H1 (cell line): ENCODE measurements at regions not wholly inside any gene's neighbourhood (a gene's known extent, or its start where the extent isn't known, plus 50 kb on each side); places are given as distances from the start of the nearest gene placed in this dataset.

Experiments used
- CTCF ChIA-PET: fragments of 300-600 bp; sonication (Branson Sonifier 250); formaldehyde crosslinking; loops from one replicate; lab custom pipeline; 2021; ENCODE audit not compliant: partially characterized antibody; lab: Charles Lee
- POLR2A ChIA-PET: fragments of 300-600 bp; sonication (Branson Sonifier 250); formaldehyde crosslinking; loops from one replicate; lab custom pipeline; 2021; ENCODE audit warnings: inconsistent platforms; ENCODE audit not compliant: partially characterized antibody; lab: Charles Lee
- DNase-seq, 2 experiments: peaks; one replicate each; pipeline versions ENCODE4 v3.0.0 to v3.0.0-alpha.2; 2010 to 2022; ENCODE audit warnings: low spot score in 2 of 2, low read depth in 1 of 2, mixed read lengths in 1 of 2
- FAIRE-seq: peaks from 2 replicates; lab custom pipeline; 2011; peaks lifted over from hg19 to GRCh38; lab: Jason Lieb, UNC
- H2AFZ ChIP-seq: 2 replicates; pipeline ENCODE4 v1.8.1; 2012; ENCODE audit warnings: low read length, inconsistent platforms
- H2AK5ac ChIP-seq: 2 replicates; pipeline ENCODE4 v1.6.1; 2013; ENCODE audit warnings: low read depth, low read length
- H2BK120ac ChIP-seq: replicated peaks from 2 replicates; pipeline ENCODE3; 2013; ENCODE audit warnings: low read depth, low read length, inconsistent platforms
- H2BK12ac ChIP-seq: 2 replicates; pipeline ENCODE4 v1.6.1; 2013; ENCODE audit warnings: low read depth, low read length
- H2BK15ac ChIP-seq: 2 replicates; pipeline ENCODE4 v1.6.1; 2013; ENCODE audit warnings: low read length
- H2BK20ac ChIP-seq: 2 replicates; pipeline ENCODE4 v1.6.1; 2013; ENCODE audit warnings: low read length
- H2BK5ac ChIP-seq: 2 replicates; pipeline ENCODE4 v1.6.1; 2013; ENCODE audit warnings: low read depth, low read length
- H3K14ac ChIP-seq: 2 replicates; pipeline ENCODE4 v1.6.1; 2013; ENCODE audit warnings: inconsistent platforms; ENCODE audit not compliant: insufficient read length
- H3K18ac ChIP-seq: 2 replicates; pipeline ENCODE4 v1.6.1; 2013; ENCODE audit warnings: low read length; ENCODE audit errors: extremely low read depth
- H3K23ac ChIP-seq: 2 replicates; pipeline ENCODE4 v1.6.1; 2013; ENCODE audit warnings: inconsistent platforms; ENCODE audit not compliant: insufficient read length
- H3K23me2 ChIP-seq: 2 replicates; pipeline ENCODE4 v1.6.1; 2013; ENCODE audit warnings: low read depth, low read length
- H3K27ac ChIP-seq: 2 replicates; pipeline ENCODE4 v1.6.1; 2011; ENCODE audit warnings: low read depth, low read length, inconsistent platforms
- H3K27me3 ChIP-seq, 4 experiments: replicated peaks in 1 of 4; 1 replicate in 1 of 4; 2 replicates in 3 of 4; pipeline versions ENCODE4 v1.6.1 to v1.8.1; 2011 to 2013; ENCODE audit warnings: low read length in 3 of 4, mild to moderate bottlenecking in 3 of 4, inconsistent platforms in 2 of 4, mixed read lengths in 2 of 4, moderate library complexity in 1 of 4; ENCODE audit not compliant: control insufficient read depth in 3 of 4, insufficient read depth in 3 of 4; ENCODE audit errors: extremely low read depth in 1 of 4
- H3K36me3 ChIP-seq, 4 experiments: 2 replicates each; pipeline versions ENCODE4 v1.6.1 to v1.8.1; 2011 to 2013; ENCODE audit warnings: mild to moderate bottlenecking in 4 of 4, low read length in 3 of 4, moderate library complexity in 2 of 4, control low read depth in 1 of 4, inconsistent platforms in 1 of 4; ENCODE audit not compliant: insufficient read depth in 4 of 4, control insufficient read depth in 2 of 4
- H3K4ac ChIP-seq: replicated peaks from 2 replicates; pipeline ENCODE3; 2013; ENCODE audit warnings: low read length, low read depth, mixed read lengths, inconsistent platforms; ENCODE audit not compliant: insufficient read length
- H3K4me1 ChIP-seq, 4 experiments: replicated peaks in 1 of 4; 1 replicate in 1 of 4; 2 replicates in 3 of 4; pipeline versions ENCODE4 v1.6.1 to v1.8.1; 2011 to 2013; ENCODE audit warnings: low read length in 3 of 4, inconsistent platforms in 2 of 4, mixed read lengths in 1 of 4; ENCODE audit not compliant: insufficient read depth in 4 of 4, control insufficient read depth in 3 of 4
- H3K4me2 ChIP-seq, 2 experiments: 2 replicates each; pipeline versions ENCODE4 v1.6.1 to v1.8.1; 2011 to 2013; ENCODE audit warnings: low read depth in 2 of 2, low read length in 2 of 2, control low read depth in 1 of 2, inconsistent platforms in 1 of 2, mild to moderate bottlenecking in 1 of 2; ENCODE audit not compliant: insufficient read depth in 1 of 2
- H3K4me3 ChIP-seq, 4 experiments: fragments of 200-600, 300-600 bp in 1 of 4; sonication (generic), shearing (Covaris generic), sonication (Bioruptor Twin) in 1 of 4; 2 replicates each; pipeline versions ENCODE4 v1.5.1 to v1.8.1; 2011 to 2016; ENCODE audit warnings: low read length in 4 of 4, low read depth in 3 of 4, control low read depth in 2 of 4, inconsistent platforms in 2 of 4, mild to moderate bottlenecking in 2 of 4, mixed read lengths in 1 of 4, moderate library complexity in 1 of 4; ENCODE audit not compliant: insufficient read depth in 2 of 4; ENCODE audit errors: extremely low read depth in 1 of 4
- H3K56ac ChIP-seq: replicated peaks from 2 replicates; pipeline ENCODE3; 2013; ENCODE audit warnings: low read depth, mild to moderate bottlenecking, mixed read lengths, low read length, inconsistent platforms; ENCODE audit not compliant: insufficient read length
- H3K79me1 ChIP-seq: 2 replicates; pipeline ENCODE4 v1.6.1; 2013; ENCODE audit warnings: low read depth, low read length, control low read depth
- H3K79me2 ChIP-seq, 2 experiments: 2 replicates each; pipeline versions ENCODE4 v1.6.1 to v1.8.1; 2012 to 2013; ENCODE audit warnings: low read length in 2 of 2, mild to moderate bottlenecking in 2 of 2, inconsistent platforms in 1 of 2; ENCODE audit not compliant: insufficient read depth in 2 of 2, control insufficient read depth in 1 of 2
- H3K9ac ChIP-seq, 4 experiments: replicated peaks in 1 of 4; 1 replicate in 1 of 4; 2 replicates in 3 of 4; pipeline versions ENCODE4 v1.6.1 to v1.8.1; 2011 to 2013; ENCODE audit warnings: low read depth in 3 of 4, low read length in 3 of 4, control low read depth in 2 of 4, mild to moderate bottlenecking in 2 of 4, moderate library complexity in 2 of 4, inconsistent platforms in 1 of 4; ENCODE audit errors: extremely low read depth in 1 of 4
- H3K9me3 ChIP-seq, 2 experiments: 2 replicates each; pipeline versions ENCODE4 v1.6.1 to v1.8.1; 2012 to 2013; ENCODE audit warnings: mild to moderate bottlenecking in 2 of 2, moderate library complexity in 2 of 2, control low read depth in 1 of 2, inconsistent platforms in 1 of 2, low read depth in 1 of 2, low read length in 1 of 2, mixed read lengths in 1 of 2; ENCODE audit not compliant: insufficient read depth in 2 of 2
- H4K20me1 ChIP-seq, 2 experiments: replicated peaks in 1 of 2; 2 replicates each; pipeline versions ENCODE3 to v1.8.1; 2011 to 2013; ENCODE audit warnings: inconsistent platforms in 2 of 2, low read length in 2 of 2, mild to moderate bottlenecking in 1 of 2; ENCODE audit not compliant: insufficient read depth in 2 of 2, control insufficient read depth in 1 of 2
- H4K5ac ChIP-seq: 2 replicates; pipeline ENCODE4 v1.6.1; 2013; ENCODE audit warnings: low read length, low read depth, mixed read lengths, inconsistent platforms; ENCODE audit not compliant: insufficient read length
- H4K8ac ChIP-seq: 2 replicates; pipeline ENCODE4 v1.8.0; 2013; ENCODE audit warnings: mild to moderate bottlenecking, moderate library complexity, low read length, inconsistent platforms; ENCODE audit not compliant: insufficient read depth; ENCODE audit errors: extremely low read depth
- H4K91ac ChIP-seq: replicated peaks from 2 replicates; pipeline ENCODE3; 2013; ENCODE audit warnings: low read length, mixed read lengths, inconsistent platforms; ENCODE audit not compliant: insufficient read length
- EP300 ChIP-seq, 2 experiments: IDR thresholded peaks; 1 replicate in 1 of 2; 2 replicates in 1 of 2; pipeline ENCODE4 v1.6.1; 2011 to 2012; ENCODE audit warnings: low read depth in 2 of 2, low read length in 2 of 2, mild to moderate bottlenecking in 2 of 2, borderline replicate concordance in 1 of 2, inconsistent platforms in 1 of 2, moderate library complexity in 1 of 2
- EZH2 ChIP-seq: fragments of 200-600 bp; sonication (generic); IDR thresholded peaks from 2 replicates; pipeline ENCODE4 v1.7.1; 2012; ENCODE audit warnings: low read depth, mild to moderate bottlenecking, moderate library complexity, low read length, inconsistent platforms; ENCODE audit not compliant: severe bottlenecking
- FOSL1 ChIP-seq: IDR thresholded peaks from 2 replicates; pipeline ENCODE4 v1.6.1; 2011; ENCODE audit warnings: mild to moderate bottlenecking, low read depth, low read length, moderate library complexity; ENCODE audit not compliant: insufficient read depth
- GABPA ChIP-seq: IDR thresholded peaks from 2 replicates; pipeline ENCODE4 v1.6.1; 2011; ENCODE audit warnings: mild to moderate bottlenecking, low read length, moderate library complexity, borderline replicate concordance; ENCODE audit not compliant: insufficient read depth
- JUN ChIP-seq: IDR thresholded peaks from 2 replicates; pipeline ENCODE4 v1.6.1; 2011; ENCODE audit warnings: low read depth, mild to moderate bottlenecking, improper control_type of control experiment, low read length
- NANOG ChIP-seq: IDR thresholded peaks from 2 replicates; pipeline ENCODE4 v1.6.1; 2011; ENCODE audit warnings: low read length, low read depth, mild to moderate bottlenecking, inconsistent platforms; ENCODE audit not compliant: insufficient read depth, poor library complexity, severe bottlenecking
- RAD21 ChIP-seq, 2 experiments: IDR thresholded peaks in 1 of 2; conservative IDR thresholded peaks in 1 of 2; 2 replicates each; pipeline ENCODE4 v1.6.1; 2011; ENCODE audit warnings: low read depth in 2 of 2, low read length in 2 of 2, improper control_type of control experiment in 1 of 2, inconsistent platforms in 1 of 2, mild to moderate bottlenecking in 1 of 2, moderate library complexity in 1 of 2
- SIN3A ChIP-seq, 2 experiments: IDR thresholded peaks in 1 of 2; conservative IDR thresholded peaks in 1 of 2; 2 replicates each; pipeline ENCODE4 v1.6.1; 2011 to 2012; ENCODE audit warnings: low read length in 2 of 2, improper control_type of control experiment in 1 of 2, low read depth in 1 of 2, mild to moderate bottlenecking in 1 of 2
- SP2 ChIP-seq: IDR thresholded peaks from 2 replicates; pipeline ENCODE4 v1.6.1; 2012; ENCODE audit warnings: mild to moderate bottlenecking, low read length, inconsistent platforms
- TAF7 ChIP-seq: optimal IDR thresholded peaks from 2 replicates; pipeline ENCODE3; 2011; ENCODE audit warnings: low read depth, mild to moderate bottlenecking, inconsistent platforms, low read length, moderate library complexity, borderline replicate concordance
- ZNF274 ChIP-seq: IDR thresholded peaks from 2 replicates; pipeline ENCODE4 v1.7.0; 2012; ENCODE audit warnings: low read length, borderline replicate concordance; ENCODE audit errors: extremely low read depth

DNA sequence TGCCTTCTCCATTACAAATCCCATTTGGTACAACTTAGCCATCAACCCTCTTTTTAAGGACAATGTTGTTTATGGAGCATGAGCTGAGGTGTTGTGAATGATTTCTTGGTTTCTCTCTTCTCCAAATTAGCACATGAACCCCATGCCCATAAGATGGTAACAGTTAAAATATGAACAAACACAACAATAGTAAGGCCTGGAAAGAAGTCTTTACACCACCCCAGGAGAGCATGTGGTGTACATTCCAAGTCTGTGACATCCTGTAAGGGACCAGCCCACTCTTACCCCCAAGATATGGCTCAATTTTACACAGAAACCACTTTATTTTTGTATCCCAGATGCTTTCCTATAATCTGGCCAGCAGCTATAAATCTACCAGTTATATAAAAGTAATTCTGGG, 226.1 kb downstream of the COX18 start:
- H3K27me3 ChIP-seq: no peaks in the 10 kb centered on the region
- no peak overlapping the region for H2AK5ac ChIP-seq
- H3K23ac ChIP-seq: no peak overlapping the region
- H4K91ac ChIP-seq: no peak overlapping the region
- H2BK15ac ChIP-seq: no peak overlapping the region
- no peak for DNase-seq
- ChIA-PET CTCF (interaction anchor here (0.6 to 1.3 kb wide), 3 partner anchors 18 to 1834 kb away, joined by 3 read pairs; no protein-coding TSS in a partner anchor), POLR2A (no interaction called here)
- peaks cover 3 to 15% of the 10 kb centered on the region in 2 experiments; a peak in 3 of 4 replicates for H3K9me3 ChIP-seq
- no peak overlapping the region for H2BK20ac ChIP-seq
- no peak for FAIRE-seq
- H3K9ac ChIP-seq: no peak overlapping the region
- H3K4ac ChIP-seq: no peak overlapping the region
- H4K8ac ChIP-seq: no peak overlapping the region
- peaks cover 0 to 2% (median 0%) of the 10 kb centered on the region in 4 experiments; a peak in 2 of 7 replicates for H3K4me1 ChIP-seq
- H4K20me1 ChIP-seq: no peaks in the 10 kb centered on the region
- no peak overlapping the region for H2BK5ac ChIP-seq
- H2AFZ ChIP-seq: no peak overlapping the region
- H2BK12ac ChIP-seq: no peak overlapping the region
- no peak overlapping the region for H3K4me3 ChIP-seq
- H3K79me2 ChIP-seq: no peaks in the 10 kb centered on the region
- H3K27ac ChIP-seq: no peak overlapping the region
- H3K14ac ChIP-seq: no peak overlapping the region
- no peak overlapping the region for H3K56ac ChIP-seq
- no peak overlapping the region for H4K5ac ChIP-seq
- no peaks in the 10 kb centered on the region for H3K79me1 ChIP-seq
- H3K23me2 ChIP-seq: no peaks in the 10 kb centered on the region
- H3K4me2 ChIP-seq: no peak overlapping the region
- H3K36me3 ChIP-seq: no peaks in the 10 kb centered on the region
- H2BK120ac ChIP-seq: no peak overlapping the region
- H3K18ac ChIP-seq: no peak overlapping the region
- TF ChIP-seq ZNF274 (no peak), NANOG (no peak), SP2 (no peak), JUN (no peak), RAD21 (IDR thresholded peaks at IDR 0.05 in 1 of 2, conservative IDR thresholded peaks at IDR 0.05 in 1 of 2; ENCODE audit: low read depth in 2 of 2, low read length in 2 of 2) (no peak), GABPA (no peak), SIN3A (conservative IDR thresholded peaks at IDR 0.05 in 1 of 2, IDR thresholded peaks at IDR 0.05 in 1 of 2; ENCODE audit: low read depth in 1 of 2, low read length in 2 of 2) (no peak), EP300 (IDR thresholded peaks at IDR 0.05; ENCODE audit: borderline replicate concordance in 1 of 2, low read depth in 2 of 2, low read length in 2 of 2) (no peak), FOSL1 (no peak), TAF7 (no peak), EZH2 (no peak)
